ENCODE measurements at regions not wholly inside any gene's neighbourhood (a gene's known extent, or its start where the extent isn't known, plus 50 kb on each side); places are given as distances from the start of the nearest gene placed in this dataset.
A peak's percentile ranks its signal among the peaks of the same experiment; 100 is the strongest.

DNA sequence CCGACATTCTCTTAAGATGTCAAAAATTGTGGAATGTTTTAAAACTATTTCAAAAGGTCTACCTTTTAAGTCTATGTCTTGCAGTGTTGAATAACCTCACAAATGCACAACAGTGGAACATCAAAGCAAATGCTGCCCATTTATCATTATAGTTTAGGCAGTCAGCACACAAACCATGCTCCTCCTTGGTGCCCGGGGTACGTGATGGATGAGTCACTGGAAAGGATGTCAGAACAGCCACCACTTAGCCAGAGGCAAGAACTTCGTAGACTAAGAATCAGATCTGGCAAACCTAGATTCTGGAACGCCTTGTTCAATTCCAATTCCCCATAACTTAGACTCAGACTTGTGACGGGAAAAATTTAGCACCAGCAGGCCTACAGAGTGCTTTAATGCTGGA is 343.6 kb downstream of the FGF9 start:
- DNase-seq, result no peak

DNA sequence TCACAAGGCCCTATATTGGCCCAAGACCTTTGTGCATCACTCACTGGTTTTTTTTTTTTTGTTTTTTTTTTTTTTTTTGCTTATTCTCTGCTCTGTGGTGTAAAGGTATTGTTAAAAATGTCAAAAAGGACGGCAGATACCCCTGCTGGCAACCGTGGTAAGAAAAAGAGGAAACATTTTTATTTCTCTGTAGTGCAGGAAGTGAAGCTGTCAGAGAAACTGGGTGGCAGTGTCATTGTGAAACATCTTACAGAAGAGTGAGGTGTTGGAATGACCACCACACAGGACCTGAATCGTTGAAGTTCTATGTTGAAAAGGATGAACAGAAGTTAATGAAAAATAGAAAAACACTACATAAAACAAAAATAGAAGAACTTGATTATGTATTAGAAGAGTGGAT is 346.4 kb downstream of the FGF9 start:
- no peak for DNase-seq

DNA sequence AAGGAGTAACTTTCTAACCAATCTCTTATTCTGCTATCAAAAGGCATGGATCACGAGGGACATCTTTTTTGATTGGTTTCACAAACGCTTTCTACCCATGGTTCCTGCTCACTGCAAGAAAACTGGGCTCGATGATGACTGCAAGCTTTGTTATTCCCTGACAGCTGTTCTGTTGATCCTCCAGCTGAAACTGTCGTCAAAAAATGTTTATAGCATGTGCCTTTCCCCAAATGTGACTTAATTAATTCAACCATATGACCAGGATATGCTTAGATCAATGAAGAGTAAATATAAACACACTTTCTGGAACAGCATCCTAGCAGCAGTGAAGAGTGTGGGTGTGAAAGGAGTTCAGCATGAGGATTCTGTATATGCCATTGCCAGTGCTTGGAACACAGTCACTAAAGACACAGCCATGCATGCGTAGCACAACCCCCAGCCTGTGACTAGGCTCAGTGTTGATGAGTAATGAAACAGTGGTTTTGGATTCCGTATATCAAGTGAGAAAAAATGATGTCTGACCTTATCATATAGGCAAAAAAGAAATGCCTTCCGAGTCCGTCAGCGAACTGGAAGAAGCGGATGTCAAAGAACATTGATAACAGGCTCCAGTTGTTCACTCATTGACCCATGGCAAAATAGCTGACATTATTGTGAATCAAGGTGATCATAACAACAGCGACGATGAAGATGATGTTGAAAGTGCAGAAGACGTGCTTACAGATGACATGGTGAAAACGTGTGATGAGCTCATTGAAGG is 347.4 kb downstream of the FGF9 start:
- DNase-seq, result no peak

DNA sequence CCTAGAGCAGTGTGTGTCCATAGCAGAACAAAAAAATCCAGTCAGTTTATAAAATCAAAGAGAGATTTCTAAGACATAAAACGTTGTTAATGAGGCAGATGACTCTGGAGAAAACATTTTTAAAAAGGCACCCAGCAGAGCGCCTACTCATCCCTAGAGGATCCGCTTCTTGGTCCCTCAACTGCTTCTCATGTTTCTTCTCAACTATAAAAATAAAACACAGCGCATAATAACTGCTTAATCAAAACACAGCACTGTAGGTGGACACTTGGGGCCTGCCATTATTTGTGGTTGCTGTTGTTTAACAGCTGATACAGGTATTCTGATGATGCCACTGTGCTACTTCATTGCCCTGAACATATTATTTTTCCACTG is 347.9 kb downstream of the FGF9 start:
- no peak for DNase-seq

DNA sequence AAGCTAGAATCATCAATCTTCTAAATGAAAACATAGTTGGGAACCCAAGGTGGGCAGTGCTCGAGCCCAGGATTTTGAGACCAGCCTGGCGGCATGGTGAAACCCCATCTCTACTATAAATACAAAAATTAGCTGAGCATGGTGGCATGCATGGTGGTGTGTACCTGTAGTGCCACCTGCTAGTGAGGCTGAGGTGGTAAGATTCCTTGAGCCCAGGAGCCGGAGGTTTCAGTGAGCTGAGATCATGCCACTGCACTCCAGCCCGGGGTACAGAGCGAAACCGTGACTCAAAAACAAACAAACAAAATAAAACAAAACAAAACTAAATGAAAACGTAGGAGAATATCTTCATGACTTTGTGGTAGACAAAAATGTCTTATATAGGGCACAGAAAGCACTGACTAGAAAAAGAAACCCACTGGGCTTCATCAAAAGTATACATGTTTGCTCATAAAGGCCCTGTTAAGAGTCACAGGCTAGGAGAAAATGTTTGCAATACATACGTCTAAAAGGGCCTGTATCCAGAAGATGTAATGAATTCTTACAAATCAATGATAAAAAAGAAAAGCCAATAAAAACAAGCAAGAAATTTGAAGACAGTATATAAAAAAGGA is 353.6 kb downstream of the FGF9 start:
- DNase-seq, result no peak

DNA sequence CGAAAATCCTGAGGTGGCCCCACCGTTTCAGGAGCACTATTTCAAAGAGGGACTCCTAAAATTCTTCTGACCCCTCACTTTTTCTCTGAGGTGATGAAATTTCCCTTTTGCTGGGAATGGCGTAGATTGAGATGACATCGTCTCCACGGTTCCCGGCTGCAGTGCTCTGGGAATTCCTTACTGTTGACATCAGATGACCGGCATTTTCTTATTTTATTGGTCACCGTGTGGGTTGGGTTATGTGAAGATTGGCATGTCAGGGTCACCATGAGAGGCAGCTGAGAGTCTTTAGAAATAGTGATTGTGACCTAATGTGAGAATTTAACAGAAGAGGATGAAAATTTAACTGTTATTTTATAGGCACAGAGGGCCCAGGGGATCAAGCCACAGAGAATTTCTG is 356.7 kb downstream of the FGF9 start:
- no peak for DNase-seq

DNA sequence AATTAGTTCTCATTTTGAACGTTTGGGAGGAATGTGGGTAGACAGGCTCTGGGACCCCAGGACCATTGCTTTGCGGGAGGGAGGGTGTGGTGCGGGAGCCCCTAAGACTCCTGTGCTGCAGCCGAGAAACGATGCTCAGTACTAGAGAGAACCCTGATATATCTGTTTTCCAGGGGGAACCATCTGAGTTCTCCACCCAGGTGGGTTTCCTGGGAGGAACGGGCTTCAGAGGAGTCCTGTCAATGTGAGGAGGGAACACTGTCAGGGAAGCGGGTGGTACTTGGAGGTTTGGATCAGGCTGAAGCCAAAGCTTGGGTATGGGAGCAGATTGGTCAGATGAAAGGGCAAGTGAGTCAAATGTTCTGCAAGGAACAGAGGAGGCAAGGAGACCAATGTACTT is 358.0 kb downstream of the FGF9 start:
- no peak for DNase-seq

DNA sequence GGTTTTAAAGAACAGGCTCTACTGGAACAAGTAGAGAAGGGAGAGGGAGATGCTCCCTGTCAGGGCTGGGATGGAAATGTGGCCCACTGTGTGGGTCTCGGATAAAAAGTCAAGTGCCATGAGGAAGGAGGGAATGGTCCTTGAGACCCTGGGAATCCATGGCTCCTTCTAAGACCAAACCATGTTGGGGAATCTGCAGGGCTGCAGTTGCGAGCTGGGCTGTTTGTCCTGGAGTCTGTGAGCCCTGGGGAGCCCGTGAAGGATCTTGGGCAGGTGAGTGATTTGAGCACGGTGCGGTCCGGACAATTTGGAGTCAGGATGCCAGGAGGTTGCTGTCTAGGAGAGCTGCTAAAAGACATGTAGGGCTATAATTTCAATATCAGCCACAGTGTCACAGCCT is 359.4 kb downstream of the FGF9 start:
- no peak for DNase-seq

DNA sequence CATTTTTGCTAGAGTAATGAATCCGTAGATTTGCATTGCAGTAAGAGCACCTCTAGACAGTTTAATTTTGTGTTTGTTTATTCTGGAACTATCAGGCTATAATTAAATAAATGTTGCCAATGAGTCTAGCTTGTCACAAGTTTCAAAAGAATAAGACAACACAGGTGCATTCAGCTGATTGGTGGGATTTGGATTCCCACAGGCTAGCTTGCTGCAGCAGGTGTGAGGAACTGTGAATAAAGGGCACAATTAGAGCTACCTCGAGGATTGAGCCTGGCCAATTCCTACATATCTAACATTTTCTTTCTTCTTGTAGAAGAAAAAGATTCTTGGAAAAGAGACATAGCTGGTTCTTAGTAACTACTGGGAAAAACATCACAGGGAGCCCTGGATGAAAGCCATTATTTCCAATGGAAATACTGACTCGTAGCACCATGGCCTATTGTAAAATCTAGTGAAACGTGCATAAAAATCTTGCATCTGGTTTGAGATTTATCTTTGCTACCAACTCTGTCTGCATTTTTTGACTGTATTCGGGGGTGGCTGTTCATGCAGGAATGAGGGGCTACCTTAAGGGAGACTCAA is 360.9 kb downstream of the FGF9 start:
- DNase-seq, result no peak

DNA sequence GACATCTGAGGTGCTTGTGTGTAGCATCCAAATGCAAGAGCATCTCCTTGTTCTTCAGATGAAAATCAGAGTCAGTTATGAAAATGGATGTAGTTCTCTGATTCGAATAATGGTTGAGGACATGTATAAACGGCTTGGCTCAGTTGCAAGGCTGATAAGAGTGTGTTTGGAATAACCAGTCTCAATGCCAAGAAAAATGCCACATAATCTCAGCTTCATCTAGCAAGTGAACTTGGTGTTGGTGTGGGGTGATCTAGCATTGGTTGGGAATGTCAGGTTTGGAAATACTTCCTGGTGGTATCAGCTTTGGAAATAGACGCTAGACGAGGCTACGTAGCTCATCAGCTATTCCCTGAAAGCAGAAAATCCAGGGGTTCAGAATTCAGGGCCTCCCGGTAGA is 362.0 kb downstream of the FGF9 start:
- no peak for DNase-seq

DNA sequence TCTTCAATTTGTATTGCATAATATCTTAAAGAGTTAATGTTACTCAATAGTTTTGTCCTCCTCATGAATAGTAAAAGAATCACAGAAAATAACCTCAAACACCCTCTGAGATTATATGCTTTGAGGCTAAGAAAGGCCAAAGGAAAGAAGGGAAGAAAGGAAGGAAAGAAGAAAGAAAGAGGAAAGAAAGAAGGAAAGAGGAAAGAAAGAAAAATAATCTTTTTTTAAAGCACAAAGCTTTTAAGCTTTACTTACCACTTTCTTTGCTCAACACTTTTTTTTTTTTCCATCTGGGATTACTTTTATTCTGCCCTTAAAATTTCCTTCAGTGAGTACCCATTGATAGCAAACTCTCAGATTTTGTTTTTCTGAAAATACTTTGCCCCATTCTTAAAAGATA is 369.1 kb downstream of the FGF9 start:
- DNase-seq, result no peak

DNA sequence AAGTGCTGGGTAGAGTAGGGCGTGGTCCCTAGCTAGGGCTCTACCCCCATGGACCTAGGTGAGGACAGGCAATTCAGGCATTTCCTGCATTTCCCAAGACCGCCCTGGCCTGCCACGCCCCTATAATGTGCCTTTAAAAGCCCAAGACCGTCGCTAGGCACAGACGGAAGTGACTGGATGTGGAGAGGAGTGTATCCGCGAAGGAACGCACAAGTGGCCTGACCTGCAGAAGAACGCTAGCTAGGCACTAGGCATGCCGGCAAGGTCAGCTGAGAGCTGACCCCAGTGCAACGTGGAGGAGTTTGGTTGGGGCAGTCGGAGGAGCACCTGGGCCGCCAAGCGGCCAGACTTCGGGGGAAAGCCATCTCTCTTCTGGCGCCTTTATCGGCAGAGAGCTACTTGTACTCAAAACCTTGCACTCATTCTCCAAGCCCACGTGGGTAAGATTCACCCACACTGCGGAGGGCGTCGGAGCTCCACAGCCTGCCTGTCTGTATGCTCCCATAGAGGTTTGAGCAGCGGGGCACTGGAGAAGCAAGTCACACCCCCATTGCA is 370.0 kb downstream of the FGF9 start:
- DNase-seq, result no peak

DNA sequence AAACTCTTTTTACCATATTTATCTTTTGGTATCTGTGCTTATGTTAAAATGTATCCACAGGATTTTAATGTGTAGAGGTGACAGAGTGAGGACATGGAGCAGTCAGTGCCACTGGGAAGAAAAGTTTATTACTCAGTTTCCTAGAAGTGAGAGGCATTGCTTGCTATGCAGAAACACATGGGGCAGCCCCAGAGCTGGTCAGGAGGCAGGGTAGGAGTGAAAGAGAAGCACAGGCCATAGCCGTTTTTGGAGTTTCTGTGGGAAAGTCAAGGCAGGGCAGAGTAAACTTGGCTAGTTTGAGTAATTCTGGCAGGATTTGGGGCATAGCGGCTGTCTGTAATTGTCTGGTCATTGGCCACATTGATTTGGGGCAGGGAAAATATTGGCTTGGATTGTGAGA is 370.9 kb downstream of the FGF9 start:
- DNase-seq, result no peak

DNA sequence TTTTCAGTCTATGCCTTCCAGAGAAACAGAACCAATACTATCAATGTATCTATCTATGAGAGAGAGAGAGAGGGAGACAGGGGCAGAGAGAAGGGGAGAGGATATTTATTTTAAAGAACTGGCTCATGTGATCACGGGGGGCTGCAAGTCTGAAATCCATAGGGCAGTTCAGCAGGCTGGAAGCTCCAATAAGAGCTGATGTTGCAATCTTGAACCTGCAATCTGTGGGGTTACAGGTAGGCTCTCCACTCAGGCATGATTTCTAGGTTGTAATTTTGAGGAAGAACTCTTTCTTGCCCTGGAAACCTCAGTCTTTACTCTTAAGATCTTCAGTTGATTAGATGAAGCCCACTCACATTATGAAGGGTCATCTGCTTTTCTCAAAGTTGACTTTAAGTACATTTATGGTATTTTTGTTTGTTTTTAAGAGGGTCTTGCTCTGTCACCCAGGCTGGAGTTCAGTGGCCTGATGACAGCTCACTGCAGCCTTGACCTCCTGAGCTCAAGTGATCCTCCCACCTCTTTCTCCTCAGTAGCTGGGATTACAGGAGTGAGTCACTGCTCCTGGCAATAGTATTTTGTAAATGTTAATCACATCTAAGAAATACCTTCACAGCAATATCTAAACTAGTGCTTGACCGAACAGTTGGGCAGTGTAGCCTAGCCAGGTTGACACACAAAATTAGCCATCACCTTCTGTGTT is 376.4 kb downstream of the FGF9 start:
- no peak for DNase-seq

DNA sequence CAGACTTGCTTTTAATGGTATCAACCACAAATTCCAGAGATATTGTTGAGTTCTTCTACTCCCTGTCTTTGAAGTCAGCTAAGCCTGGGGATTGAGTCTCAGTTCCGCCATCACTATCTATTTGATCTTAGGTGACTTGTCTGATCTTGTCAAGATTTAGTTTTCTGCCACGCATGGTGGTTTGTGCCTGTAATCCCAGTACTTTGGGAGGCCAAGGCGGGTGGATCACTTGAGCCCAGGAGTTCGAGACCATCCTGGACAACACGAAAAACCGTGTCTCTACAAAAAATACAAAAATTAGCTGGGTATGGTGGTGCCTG is 376.9 kb downstream of the FGF9 start:
- DNase-seq, result no peak

DNA sequence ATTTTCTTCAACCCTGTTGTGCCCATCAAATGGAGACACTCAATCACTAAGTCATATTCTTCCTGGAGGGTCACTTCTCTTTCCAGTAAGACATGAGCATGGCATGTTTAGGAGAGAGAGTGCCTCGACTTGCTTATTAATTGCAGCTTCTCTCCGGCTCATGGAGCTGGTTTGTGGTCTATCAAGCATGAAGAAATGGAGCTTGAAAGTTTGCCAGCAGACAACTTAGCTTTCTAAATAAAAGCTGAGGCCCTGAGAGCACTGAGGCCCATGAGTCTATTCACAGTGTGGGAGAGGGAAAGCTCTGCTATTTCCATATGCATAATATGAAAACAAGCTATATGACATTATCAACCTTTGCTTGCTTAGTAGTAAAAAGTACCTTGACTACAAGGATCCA is 378.5 kb downstream of the FGF9 start:
- no peak for DNase-seq

DNA sequence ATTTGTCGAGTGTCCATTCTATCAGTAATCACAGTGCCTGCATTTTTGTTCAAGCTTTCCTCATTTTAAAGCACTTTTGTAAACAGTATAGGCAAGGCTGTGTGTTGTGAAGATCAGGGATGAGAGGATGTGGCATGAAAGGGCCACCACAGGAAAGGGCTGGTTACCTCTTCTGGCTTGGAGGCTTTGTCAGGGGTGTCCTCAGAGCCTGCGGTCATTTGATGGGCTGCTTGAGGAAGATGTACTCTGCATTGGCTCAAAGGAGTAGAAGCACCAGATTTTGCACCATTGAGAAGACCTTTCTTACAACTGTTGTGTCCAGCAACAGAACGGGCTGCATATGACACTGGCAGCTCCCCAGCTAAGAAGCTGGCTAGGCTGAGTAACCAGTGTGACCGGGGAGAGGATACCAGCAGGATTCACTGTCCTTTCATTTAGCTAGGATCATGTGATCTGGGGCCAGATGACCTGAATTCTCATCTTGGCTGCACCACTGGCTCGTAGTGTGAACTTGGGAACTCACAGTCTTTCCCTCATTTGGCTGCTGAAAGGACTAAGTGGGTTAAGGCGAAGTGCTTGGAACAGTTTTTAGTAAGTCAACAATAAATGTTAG is 380.2 kb downstream of the FGF9 start:
- DNase-seq, result no peak

DNA sequence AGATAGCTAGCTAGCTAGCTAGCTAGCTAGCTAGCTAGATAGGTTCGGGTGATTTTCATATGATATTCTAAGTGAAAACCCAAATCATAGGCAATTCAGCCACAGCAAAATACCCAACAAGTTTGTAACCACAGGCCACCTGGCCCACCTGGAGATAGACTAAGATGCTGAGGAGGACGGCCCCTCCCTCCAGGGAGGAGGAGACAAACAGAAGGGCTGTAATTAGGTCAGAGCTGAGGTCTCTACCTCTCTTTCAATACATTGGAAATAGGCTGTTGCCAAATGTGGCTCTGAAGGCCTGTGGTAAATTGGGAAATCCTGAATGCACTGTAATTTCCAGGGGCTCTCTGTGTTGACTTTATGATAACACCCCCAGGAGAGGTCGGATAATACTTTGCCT is 382.2 kb downstream of the FGF9 start:
- DNase-seq, result no peak

DNA sequence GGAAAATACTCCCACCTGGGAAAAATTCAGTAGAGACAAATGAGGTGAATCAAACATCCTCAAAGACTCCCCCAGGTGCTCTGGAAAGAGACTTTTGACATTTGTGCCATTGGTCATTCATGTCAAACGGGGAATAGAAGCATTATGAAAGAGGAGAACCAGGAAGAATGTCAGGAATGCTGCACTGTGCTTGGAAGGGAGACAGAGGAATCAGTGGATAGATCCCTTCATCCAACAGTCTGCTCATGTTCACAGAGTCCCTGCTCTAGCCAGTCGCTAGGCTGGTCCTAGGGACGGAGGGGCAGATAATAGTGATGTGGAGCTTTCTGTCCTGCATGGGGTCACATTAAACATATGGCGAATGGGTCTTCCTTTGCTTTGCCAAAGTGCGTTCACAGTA is 384.4 kb downstream of the FGF9 start:
- no peak for DNase-seq

DNA sequence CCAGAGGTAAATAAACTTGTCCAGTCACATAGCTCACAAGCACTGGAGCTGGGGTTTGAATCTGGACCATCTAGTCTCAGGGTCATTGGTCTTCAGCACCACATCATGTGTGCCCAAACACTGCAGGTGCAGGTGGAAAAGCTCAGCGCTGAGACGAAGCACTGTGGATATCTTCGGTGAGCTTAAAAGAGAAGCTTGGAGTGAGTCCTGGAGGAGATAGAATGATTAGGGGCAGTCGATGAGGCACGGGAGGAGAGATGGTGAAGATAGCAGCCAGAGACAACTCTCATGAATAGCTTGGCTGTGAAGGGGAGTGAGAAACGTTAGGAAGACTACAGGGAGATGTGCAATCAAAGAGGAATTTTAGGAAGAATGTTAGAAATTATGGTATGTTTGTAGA is 389.3 kb downstream of the FGF9 start:
- no peak for DNase-seq

DNA sequence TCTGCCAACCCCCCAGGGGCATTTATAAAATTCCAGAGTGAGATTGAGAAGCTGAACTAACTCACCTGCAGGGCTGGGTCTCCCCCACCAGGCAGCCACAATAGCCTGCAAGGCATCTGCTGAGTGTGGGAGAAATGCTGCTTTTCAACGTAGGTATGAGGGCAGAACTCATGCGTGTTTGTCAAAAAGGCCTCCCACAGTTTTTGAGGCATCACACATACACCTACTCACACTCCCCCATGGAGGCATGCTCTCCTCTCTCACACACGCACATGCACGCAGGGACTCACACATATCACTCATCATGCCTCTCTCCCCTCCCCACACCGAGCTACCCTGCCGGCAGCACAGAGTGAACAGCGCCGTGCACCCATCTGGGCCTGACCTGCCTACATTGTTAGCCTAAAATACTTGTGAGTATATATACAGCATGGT is 390.5 kb downstream of the FGF9 start:
- DNase-seq, result peak; percentile 70

DNA sequence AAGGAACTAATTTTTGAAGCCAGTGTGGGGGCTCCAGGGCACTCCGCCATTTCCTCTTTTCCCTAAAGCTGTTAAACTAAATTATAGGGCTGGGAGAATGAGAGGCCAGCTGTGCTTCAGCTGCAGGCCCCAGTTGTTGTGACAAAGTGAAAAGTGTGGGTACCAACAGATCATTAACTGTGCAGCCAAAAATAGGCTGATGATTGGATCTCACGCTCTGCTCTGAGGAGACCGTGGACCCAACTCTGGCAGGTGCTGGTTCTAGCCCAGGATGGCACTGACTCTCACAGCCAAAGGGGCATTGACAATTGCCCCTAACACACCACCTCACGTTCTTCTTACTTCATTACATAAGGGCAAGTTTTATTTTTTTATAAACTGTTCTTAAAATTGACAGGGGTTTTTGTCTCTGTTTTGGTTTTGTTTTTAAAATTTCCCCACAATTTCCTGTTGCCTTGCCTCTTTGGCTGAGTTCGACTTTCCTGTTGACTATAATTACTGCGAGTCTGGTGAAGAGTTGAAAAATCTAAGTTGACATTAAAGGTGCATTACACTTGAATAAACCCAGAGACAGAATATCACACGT is 391.0 kb downstream of the FGF9 start:
- DNase-seq, result peak; percentile 70
